CD14-positive monocyte (primary cell): ENCODE measurements at regions not wholly inside any gene's neighbourhood (a gene's known extent, or its start where the extent isn't known, plus 50 kb on each side); places are given as distances from the start of the nearest gene placed in this dataset.

Experiments
- DNase-seq, 3 donors: peaks; one replicate each; pipeline ENCODE4 v3.0.0-alpha.2; 2011 to 2022
- H2AFZ ChIP-seq: 2 replicates; pipeline ENCODE4 v1.6.0; 2012; ENCODE audit warnings: mild to moderate bottlenecking, low read depth, low read length, inconsistent platforms; ENCODE audit not compliant: insufficient read depth, poor library complexity, severe bottlenecking
- H3K27ac ChIP-seq, 2 donors: 1 replicate in 1 of 2; 2 replicates in 1 of 2; pipeline ENCODE4 v1.5.1; 2012 to 2013; ENCODE audit warnings: low read length in 2 of 2, control low read depth in 1 of 2, inconsistent platforms in 1 of 2, low read depth in 1 of 2, mild to moderate bottlenecking in 1 of 2
- H3K27me3 ChIP-seq, 2 donors: one replicate each; pipeline versions ENCODE4 v1.6.0 to v1.6.1; 2011 to 2013; ENCODE audit warnings: low read length in 2 of 2; ENCODE audit not compliant: control insufficient read depth in 2 of 2, insufficient read depth in 2 of 2
- H3K36me3 ChIP-seq, 2 donors: replicated peaks in 1 of 2; 1 replicate in 1 of 2; 2 replicates in 1 of 2; pipeline versions ENCODE4 v1.5.1 to v1.6.1; 2012 to 2013; ENCODE audit warnings: low read length in 2 of 2, control low read depth in 1 of 2, inconsistent platforms in 1 of 2, mild to moderate bottlenecking in 1 of 2; ENCODE audit not compliant: insufficient read depth in 2 of 2, control insufficient read depth in 1 of 2
- H3K4me1 ChIP-seq, 2 donors: 1 replicate in 1 of 2; 2 replicates in 1 of 2; pipeline versions ENCODE4 v1.5.1 to v1.6.1; 2012 to 2013; ENCODE audit warnings: low read length in 2 of 2, control low read depth in 1 of 2, inconsistent platforms in 1 of 2, mild to moderate bottlenecking in 1 of 2, moderate library complexity in 1 of 2; ENCODE audit not compliant: insufficient read depth in 2 of 2, control insufficient read depth in 1 of 2
- H3K4me2 ChIP-seq: replicated peaks from 2 replicates; pipeline ENCODE3; 2012; ENCODE audit warnings: low read length, moderate library complexity, mild to moderate bottlenecking; ENCODE audit not compliant: poor library complexity, severe bottlenecking; ENCODE audit errors: extremely low read depth
- H3K4me3 ChIP-seq, 3 experiments: fragments of 200-600 bp in 1 of 3; sonication (generic) in 1 of 3; replicated peaks in 1 of 3; 1 replicate in 2 of 3; 2 replicates in 1 of 3; pipeline ENCODE4 v1.5.1; 2011 to 2013; ENCODE audit warnings: low read length in 3 of 3, mild to moderate bottlenecking in 3 of 3, control low read depth in 2 of 3, low read depth in 2 of 3, inconsistent platforms in 1 of 3, moderate library complexity in 1 of 3
- H3K79me2 ChIP-seq: 2 replicates; pipeline ENCODE4 v1.6.0; 2012; ENCODE audit warnings: mild to moderate bottlenecking, control low read depth, inconsistent platforms, low read length, moderate library complexity; ENCODE audit not compliant: insufficient read depth
- H3K9ac ChIP-seq: 2 replicates; pipeline ENCODE4 v1.6.0; 2017; ENCODE audit warnings: low read length, mild to moderate bottlenecking; ENCODE audit not compliant: insufficient read depth, poor library complexity, severe bottlenecking
- H3K9me3 ChIP-seq, 2 donors: replicated peaks in 1 of 2; 1 replicate in 1 of 2; 2 replicates in 1 of 2; pipeline versions ENCODE4 v1.5.1 to v1.6.1; 2012 to 2013; ENCODE audit warnings: low read length in 2 of 2, control low read depth in 1 of 2; ENCODE audit not compliant: control insufficient read depth in 1 of 2, insufficient read depth in 1 of 2
- H4K20me1 ChIP-seq: 2 replicates; pipeline ENCODE4 v1.6.0; 2012; ENCODE audit warnings: mild to moderate bottlenecking, low read length, control low read depth, moderate library complexity; ENCODE audit not compliant: insufficient read depth
- H3K27ac Mint-ChIP-seq, 7 donors: one replicate each; pipeline ENCODE4 v1.8.0; 2020; ENCODE audit warnings: mild to moderate bottlenecking in 7 of 7, mixed read lengths in 7 of 7, moderate library complexity in 6 of 7, inconsistent platforms in 2 of 7
- H3K27me3 Mint-ChIP-seq, 3 donors: one replicate each; pipeline ENCODE4 v1.8.0; 2021 to 2022; ENCODE audit warnings: low read depth in 3 of 3, mild to moderate bottlenecking in 3 of 3, mixed read lengths in 3 of 3, moderate library complexity in 3 of 3, inconsistent platforms in 1 of 3
- H3K36me3 Mint-ChIP-seq, 2 donors: one replicate each; pipeline ENCODE4 v1.8.0; 2020; ENCODE audit warnings: mixed read lengths in 2 of 2, inconsistent platforms in 1 of 2, mild to moderate bottlenecking in 1 of 2
- H3K4me1 Mint-ChIP-seq: one replicate; pipeline ENCODE4 v1.8.0; 2020; ENCODE audit warnings: mild to moderate bottlenecking, mixed read lengths
- H3K4me3 Mint-ChIP-seq, 2 donors: one replicate each; pipeline ENCODE4 v1.8.0; 2020; ENCODE audit warnings: mild to moderate bottlenecking in 2 of 2, mixed read lengths in 2 of 2, moderate library complexity in 1 of 2
- H3K9me3 Mint-ChIP-seq, 7 donors: one replicate each; pipeline ENCODE4 v1.8.0; 2020 to 2022; ENCODE audit warnings: mixed read lengths in 7 of 7, mild to moderate bottlenecking in 6 of 7, moderate library complexity in 6 of 7, inconsistent platforms in 2 of 7
- WGBS: methylation state at CpG from one replicate; pipeline ENCODE4 v1.1.5; 2013; ENCODE audit warnings: missing lambda C conversion rate; ENCODE audit not compliant: insufficient coverage; 5-methylcytosine and 5-hydroxymethylcytosine counted together
- intact Hi-C, 2 donors: fragments of 100-400 bp; cut with micrococcal nuclease; formaldehyde crosslinking; loops; one replicate each; pipeline versions ENCODE4 v1.15.0 to v1.15.1; 2023
- TF ChIP-seq, protein P1 (sequence below): fragments of 200-600 bp; IDR thresholded peaks from one replicate; pipeline ENCODE4 v1.8.0; 2022; ENCODE audit warnings: antibody characterized with exemption, mild to moderate bottlenecking

DNA sequence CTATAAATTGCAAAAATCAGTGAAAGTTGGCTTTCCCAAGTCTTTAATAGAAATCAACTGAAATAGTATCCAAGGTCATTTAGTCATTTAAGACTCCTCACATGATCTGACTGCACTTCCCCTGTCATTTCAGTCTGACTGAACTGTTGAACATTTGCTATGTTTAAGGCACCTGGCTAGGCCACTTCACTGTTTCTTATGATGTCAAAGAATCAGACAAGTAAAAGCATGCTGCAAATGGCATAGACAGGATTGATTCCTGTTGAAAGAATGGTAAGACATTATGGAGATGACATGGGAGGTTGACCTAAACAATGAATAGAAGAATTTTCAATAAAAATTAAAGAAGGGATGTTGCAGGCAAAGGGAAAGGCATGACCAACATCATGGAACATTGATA, 502.1 kb downstream of the NFIB start:
- H3K79me2 ChIP-seq: no peaks in the 10 kb centered on the region
- H3K9ac ChIP-seq: no peak overlapping the region
- Mint-ChIP-seq H3K9me3 (peaks cover 0 to 11% (median 3%) of the 10 kb centered on the region in 7 donors), H3K36me3 (no peaks in the 10 kb centered on the region), H3K4me3 (no peak overlapping the region), H3K27me3 (no peaks in the 10 kb centered on the region), H3K27ac (no peak overlapping the region), H3K4me1 (no peaks in the 10 kb centered on the region)
- TF ChIP-seq, protein P1, sequence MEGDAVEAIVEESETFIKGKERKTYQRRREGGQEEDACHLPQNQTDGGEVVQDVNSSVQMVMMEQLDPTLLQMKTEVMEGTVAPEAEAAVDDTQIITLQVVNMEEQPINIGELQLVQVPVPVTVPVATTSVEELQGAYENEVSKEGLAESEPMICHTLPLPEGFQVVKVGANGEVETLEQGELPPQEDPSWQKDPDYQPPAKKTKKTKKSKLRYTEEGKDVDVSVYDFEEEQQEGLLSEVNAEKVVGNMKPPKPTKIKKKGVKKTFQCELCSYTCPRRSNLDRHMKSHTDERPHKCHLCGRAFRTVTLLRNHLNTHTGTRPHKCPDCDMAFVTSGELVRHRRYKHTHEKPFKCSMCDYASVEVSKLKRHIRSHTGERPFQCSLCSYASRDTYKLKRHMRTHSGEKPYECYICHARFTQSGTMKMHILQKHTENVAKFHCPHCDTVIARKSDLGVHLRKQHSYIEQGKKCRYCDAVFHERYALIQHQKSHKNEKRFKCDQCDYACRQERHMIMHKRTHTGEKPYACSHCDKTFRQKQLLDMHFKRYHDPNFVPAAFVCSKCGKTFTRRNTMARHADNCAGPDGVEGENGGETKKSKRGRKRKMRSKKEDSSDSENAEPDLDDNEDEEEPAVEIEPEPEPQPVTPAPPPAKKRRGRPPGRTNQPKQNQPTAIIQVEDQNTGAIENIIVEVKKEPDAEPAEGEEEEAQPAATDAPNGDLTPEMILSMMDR: no peak
- no peak overlapping the region for H3K4me2 ChIP-seq
- DNase-seq: no peak
- H2AFZ ChIP-seq: no peak overlapping the region
- H3K27me3 ChIP-seq: no peaks in the 10 kb centered on the region
- H3K4me1 ChIP-seq: no peaks in the 10 kb centered on the region
- no peaks in the 10 kb centered on the region for H3K9me3 ChIP-seq
- H3K36me3 ChIP-seq: no peaks in the 10 kb centered on the region
- intact Hi-C loops: no loop called here
- no peak overlapping the region for H3K27ac ChIP-seq
- H3K4me3 ChIP-seq: no peak overlapping the region
- no peaks in the 10 kb centered on the region for H4K20me1 ChIP-seq

DNA sequence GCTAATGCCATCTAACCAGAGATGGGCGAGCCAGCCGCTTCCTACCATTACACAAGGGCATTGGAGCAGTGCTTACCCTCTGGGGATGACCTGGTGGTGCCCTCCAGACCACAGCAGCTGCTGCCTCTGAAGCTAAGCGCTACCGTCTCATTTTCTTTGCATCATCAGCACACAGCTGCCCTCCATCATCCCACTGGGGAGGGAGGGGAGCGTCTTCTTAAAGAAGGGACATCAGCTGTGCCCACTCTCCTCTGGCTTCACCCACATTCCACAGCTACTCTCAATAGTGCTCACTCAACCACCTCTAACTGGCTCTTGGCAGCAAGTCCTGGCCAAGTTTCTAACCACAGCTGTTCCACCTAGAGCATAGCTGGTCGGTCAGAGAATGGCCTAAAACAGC, 503.4 kb downstream of the NFIB start:
- Mint-ChIP-seq H3K27ac (no peak overlapping the region), H3K9me3 (peaks cover 0 to 13% (median 3%) of the 10 kb centered on the region in 7 donors), H3K4me1 (no peaks in the 10 kb centered on the region), H3K36me3 (no peaks in the 10 kb centered on the region), H3K27me3 (no peaks in the 10 kb centered on the region), H3K4me3 (no peak overlapping the region)
- TF ChIP-seq, protein P1: no peak
- WGBS: 100% methylated on average over 3 of the region's 6 CpGs
- intact Hi-C loops: no loop called here
- Histone ChIP-seq H3K27me3 (no peaks in the 10 kb centered on the region), H3K9me3 (no peaks in the 10 kb centered on the region), H3K27ac (no peak overlapping the region), H3K4me3 (no peak overlapping the region), H4K20me1 (no peaks in the 10 kb centered on the region), H3K79me2 (no peaks in the 10 kb centered on the region), H2AFZ (no peak overlapping the region), H3K9ac (no peak overlapping the region), H3K4me2 (no peak overlapping the region), H3K36me3 (no peaks in the 10 kb centered on the region), H3K4me1 (no peaks in the 10 kb centered on the region)
- DNase-seq: no peak
